Epithelial cell of esophagus (primary cell): ENCODE measurements at regions not wholly inside any gene's neighbourhood (a gene's known extent, or its start where the extent isn't known, plus 50 kb on each side); places are given as distances from the start of the nearest gene placed in this dataset.
A peak's percentile ranks its signal among the peaks of the same experiment; 100 is the strongest.

ENCODE experiments used
- DNase-seq: peaks from one replicate; pipeline ENCODE4 v3.0.0; 2010; ENCODE audit warnings: low read depth
- H3K4me3 ChIP-seq: 2 replicates; pipeline ENCODE4 v1.5.1; 2011; ENCODE audit warnings: mild to moderate bottlenecking, low read length, control low read depth
- TF ChIP-seq, protein P1 (sequence below): IDR thresholded peaks from 2 replicates; pipeline ENCODE4 v1.5.1; 2011; ENCODE audit warnings: low read depth, mild to moderate bottlenecking, low read length, control low read depth, inconsistent platforms; ENCODE audit not compliant: insufficient read depth; ENCODE audit errors: missing control alignments

DNA sequence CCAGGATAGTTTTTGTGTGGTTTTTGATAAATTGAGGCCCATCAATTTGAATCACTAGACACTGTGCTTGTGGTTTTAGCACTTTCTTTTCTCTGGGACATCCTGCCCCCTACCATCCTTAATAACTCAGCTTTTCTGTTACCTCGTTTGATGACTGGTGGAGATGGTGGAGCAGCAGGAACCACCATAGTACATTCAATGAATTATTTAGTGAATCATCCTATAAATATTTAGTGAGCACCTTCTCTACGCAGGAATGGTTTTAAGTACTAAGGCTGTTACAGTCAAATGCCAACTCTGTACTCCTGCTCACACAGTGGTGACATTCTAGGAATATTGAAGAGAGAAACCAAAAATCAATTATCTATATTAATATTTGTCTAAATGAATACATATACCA, 585.2 kb downstream of the HAO1 start:
- peak; percentile 39 for DNase-seq
- H3K4me3 ChIP-seq: no peak overlapping the region
- TF ChIP-seq, protein P1, sequence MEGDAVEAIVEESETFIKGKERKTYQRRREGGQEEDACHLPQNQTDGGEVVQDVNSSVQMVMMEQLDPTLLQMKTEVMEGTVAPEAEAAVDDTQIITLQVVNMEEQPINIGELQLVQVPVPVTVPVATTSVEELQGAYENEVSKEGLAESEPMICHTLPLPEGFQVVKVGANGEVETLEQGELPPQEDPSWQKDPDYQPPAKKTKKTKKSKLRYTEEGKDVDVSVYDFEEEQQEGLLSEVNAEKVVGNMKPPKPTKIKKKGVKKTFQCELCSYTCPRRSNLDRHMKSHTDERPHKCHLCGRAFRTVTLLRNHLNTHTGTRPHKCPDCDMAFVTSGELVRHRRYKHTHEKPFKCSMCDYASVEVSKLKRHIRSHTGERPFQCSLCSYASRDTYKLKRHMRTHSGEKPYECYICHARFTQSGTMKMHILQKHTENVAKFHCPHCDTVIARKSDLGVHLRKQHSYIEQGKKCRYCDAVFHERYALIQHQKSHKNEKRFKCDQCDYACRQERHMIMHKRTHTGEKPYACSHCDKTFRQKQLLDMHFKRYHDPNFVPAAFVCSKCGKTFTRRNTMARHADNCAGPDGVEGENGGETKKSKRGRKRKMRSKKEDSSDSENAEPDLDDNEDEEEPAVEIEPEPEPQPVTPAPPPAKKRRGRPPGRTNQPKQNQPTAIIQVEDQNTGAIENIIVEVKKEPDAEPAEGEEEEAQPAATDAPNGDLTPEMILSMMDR: no peak

DNA sequence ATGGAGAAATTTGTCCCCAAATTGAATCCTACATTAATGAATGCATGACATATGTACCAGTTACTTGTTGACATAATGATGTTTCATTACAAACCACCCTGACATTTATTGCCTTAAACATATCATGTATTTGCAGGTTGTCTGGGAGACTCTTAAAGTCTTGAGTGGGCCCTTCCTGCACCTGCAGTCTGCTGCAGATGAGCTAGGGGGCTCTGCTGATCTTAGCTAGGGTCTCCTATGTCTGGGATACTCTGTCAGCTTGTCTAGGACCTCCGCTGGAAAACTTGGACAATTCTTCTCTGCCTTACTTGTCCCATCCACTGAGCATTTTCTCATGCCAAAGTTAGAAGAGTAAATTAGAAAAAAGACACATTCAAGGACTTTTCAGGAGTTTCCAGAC, 581.6 kb downstream of the HAO1 start:
- TF ChIP-seq, protein P1: no peak
- no peak overlapping the region for H3K4me3 ChIP-seq
- DNase-seq: no peak

DNA sequence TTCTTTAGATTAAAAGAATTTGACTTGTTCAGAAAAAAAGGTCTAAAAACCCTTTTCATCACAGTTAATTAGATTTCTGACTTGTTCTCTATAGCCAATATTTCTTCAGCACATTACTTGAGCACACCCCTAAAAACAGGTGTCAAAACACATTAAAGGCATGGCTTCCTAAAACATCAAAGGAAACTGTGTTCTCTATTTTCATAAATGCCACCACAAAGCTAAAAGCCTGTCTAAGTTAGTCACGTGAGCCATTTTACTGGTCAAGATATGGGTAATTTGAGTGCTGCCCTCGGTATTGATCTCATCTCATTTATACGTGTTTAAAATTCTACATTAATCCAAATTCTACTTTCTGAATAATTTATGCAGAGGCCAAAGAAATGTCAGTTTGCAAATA, 580.5 kb downstream of the HAO1 start:
- TF ChIP-seq, protein P1: no peak
- DNase-seq: no peak
- no peak overlapping the region for H3K4me3 ChIP-seq

DNA sequence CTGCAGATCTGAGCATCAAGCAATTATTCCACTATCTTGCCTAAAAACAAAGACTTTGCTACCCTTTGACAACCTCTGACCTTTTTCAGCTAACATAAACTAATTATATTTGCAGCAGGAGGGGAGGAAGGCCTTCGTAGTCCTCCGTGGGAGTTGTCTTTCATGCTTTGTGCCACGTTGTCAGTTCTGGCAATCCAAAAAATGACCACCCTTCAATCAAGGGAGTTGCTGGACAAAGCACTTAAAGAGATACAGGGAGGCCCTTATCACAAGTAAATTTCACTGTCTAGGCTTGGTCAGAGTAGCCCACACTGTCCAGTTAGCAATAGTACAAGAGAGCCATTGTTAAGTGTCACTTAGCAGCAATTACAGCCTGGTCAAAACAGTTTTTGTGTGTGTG, 578.9 kb downstream of the HAO1 start:
- TF ChIP-seq, protein P1: no peak
- DNase-seq: no peak
- H3K4me3 ChIP-seq: no peak overlapping the region

DNA sequence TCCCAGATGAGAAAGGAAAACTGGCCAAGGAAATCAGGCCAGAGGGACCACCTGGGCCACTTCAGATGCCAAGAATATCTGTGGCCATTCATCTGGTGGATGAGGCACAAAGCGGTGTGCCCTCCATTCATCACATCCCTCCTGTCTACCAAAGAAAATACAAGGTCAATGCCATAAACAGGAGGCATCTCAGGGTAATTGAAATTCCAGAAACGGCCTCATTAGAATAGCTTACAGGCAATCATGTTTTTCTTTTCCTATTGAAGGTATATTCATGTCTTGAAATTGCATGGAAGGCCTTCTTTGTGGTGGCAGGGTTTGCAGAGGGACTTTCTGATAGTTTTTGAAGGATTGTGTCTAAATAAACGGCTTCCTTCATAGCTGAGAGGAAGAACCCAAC, 578.3 kb downstream of the HAO1 start:
- no peak overlapping the region for H3K4me3 ChIP-seq
- DNase-seq: no peak
- TF ChIP-seq, protein P1: no peak

DNA sequence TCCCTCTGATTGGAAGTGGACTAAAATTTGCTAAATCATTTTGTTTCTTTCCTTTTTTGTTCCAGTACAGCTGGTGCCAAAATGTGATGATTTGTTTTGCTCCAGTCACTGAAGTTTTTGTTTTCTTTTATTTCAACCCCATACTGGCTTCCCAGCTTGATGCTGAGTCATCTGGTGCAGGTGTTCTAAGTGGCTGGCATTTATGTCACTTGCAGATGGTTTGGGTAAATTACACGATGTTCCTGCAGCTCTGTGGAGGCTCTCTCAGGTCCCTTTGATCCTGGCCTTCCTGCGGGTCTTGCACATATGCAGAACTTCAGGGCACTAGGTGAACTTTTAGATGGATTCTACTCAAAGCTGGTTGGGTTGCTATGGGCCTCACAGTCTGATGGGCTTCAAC, 577.7 kb downstream of the HAO1 start:
- TF ChIP-seq, protein P1: no peak

DNA sequence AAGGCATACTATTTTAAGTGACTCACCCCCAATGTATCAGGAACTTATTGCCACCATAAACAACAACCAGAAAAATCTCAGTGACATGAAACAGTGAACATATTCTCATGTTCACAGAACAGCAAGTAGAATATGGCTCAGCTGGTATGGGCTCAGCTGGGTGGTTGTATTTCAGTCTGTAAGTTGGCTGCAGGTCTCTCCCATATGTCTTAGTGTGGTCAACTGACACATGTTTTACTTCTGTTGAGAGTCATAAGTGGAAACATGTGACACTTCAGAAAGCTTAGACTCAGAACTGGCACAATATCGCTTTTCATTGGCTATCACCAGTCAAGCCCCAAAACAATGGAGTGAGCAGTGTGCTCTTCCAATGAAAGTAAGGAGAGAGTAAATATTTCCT, 574.1 kb downstream of the HAO1 start:
- no peak overlapping the region for H3K4me3 ChIP-seq
- DNase-seq: no peak
- TF ChIP-seq, protein P1: no peak

More for the DNA sequence above, 577.7 kb downstream of the HAO1 start:
- H3K4me3 ChIP-seq: no peak overlapping the region
- no peak for DNase-seq
